ENCODE measurements at regions not wholly inside any gene's neighbourhood (a gene's known extent, or its start where the extent isn't known, plus 50 kb on each side); places are given as distances from the start of the nearest gene placed in this dataset.

DNA sequence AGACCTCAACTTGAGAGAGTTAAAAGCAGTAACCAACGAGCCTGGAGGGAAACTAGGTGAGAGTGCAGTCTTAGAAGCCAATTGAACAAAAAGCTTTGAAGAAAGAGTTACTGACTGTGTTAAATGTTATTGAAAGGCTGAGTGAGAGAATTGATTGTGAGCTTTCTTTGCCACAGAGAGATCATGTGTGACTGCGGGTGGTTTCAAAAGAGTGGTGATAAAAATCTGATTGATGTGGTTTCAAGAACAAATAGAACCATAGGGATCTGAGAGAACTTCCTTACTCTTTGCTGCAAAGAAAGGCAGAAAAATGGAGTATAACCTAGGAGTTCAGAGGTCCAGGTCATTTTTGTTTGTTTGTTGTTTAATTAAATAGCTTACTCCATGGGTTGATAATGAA is 759.9 kb upstream of the ALCAM start:
- Histone ChIP-seq H3K9me3 (no peaks in the 10 kb centered on the region), H3K4me1 (no peaks in the 10 kb centered on the region), H3K4me3 (ENCODE audit: low read depth, low read length) (no peak overlapping the region), H3K27me3 (replicated peaks; ENCODE audit: control insufficient read depth, insufficient read depth, low read length) (no peaks in the 10 kb centered on the region), H3K36me3 (ENCODE audit: control insufficient read depth, insufficient read depth, low read length) (no peaks in the 10 kb centered on the region)
- no peaks in the 10 kb centered on the region for H3K36me3 Mint-ChIP-seq (ENCODE audit: insufficient read depth, unreplicated experiment)
- no peak overlapping the region for H3K4me3 Mint-ChIP-seq (ENCODE audit: unreplicated experiment)
- peak in 1 of 2 experiments; percentile 1 for DNase-seq
- intact Hi-C loops (cut with micrococcal nuclease; ENCODE audit: unreplicated experiment): no loop called here
- TF ChIP-seq CTCF (IDR thresholded peaks at IDR 0.05; ENCODE audit: insufficient read depth in 1 of 2, low read depth in 1 of 2, low read length in 1 of 2, severe bottlenecking in 1 of 2, unreplicated experiment in 1 of 2): no peak
- H3K9me3 Mint-ChIP-seq (ENCODE audit: unreplicated experiment): no peaks in the 10 kb centered on the region
- no TSS peak for BruUV-seq (replicated peaks)
- CTCF ChIA-PET: no interaction called here
- peaks cover 5% of the 10 kb centered on the region for H3K4me1 Mint-ChIP-seq (ENCODE audit: low read depth, unreplicated experiment)
- POLR2A ChIA-PET: no interaction called here
- no peak overlapping the region for H3K27ac Mint-ChIP-seq (ENCODE audit: unreplicated experiment)
- no peaks in the 10 kb centered on the region for H3K27me3 Mint-ChIP-seq (ENCODE audit: insufficient read depth, unreplicated experiment)

- no TSS peak for BruUV-seq (replicated peaks)
Observed at GRCh38 chr3:104610730-104611652, 755.7 kb upstream of the ALCAM start.

DNA sequence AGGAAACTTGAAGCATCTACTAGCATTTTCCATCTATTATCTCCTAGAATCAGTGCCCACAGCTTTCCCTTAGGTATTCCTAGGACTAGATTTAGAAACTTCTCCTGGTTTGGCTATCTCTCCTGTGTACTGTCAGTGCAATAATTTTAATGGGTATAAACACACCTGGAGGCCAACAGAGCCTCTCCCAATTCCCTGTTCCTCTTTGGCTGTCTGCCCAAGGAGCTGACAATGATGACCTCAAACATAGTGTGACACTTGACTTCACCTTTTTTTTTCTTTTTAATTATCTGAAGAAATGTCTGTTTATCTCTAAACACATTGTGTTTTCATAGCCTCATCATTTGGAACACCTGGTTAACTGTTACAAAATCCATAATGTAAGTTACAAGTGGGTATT is 754.5 kb upstream of the ALCAM start:
- no peak for TF ChIP-seq CTCF (IDR thresholded peaks at IDR 0.05; ENCODE audit: insufficient read depth in 1 of 2, low read depth in 1 of 2, low read length in 1 of 2, severe bottlenecking in 1 of 2, unreplicated experiment in 1 of 2)
- no peak for DNase-seq
- no TSS peak for BruUV-seq (replicated peaks)
- Mint-ChIP-seq H3K36me3 (ENCODE audit: insufficient read depth, unreplicated experiment) (no peaks in the 10 kb centered on the region), H3K9me3 (ENCODE audit: unreplicated experiment) (no peaks in the 10 kb centered on the region), H3K4me1 (ENCODE audit: low read depth, unreplicated experiment) (peaks cover 5% of the 10 kb centered on the region), H3K27me3 (ENCODE audit: insufficient read depth, unreplicated experiment) (no peaks in the 10 kb centered on the region), H3K4me3 (ENCODE audit: unreplicated experiment) (no peak overlapping the region), H3K27ac (ENCODE audit: unreplicated experiment) (no peak overlapping the region)
- Histone ChIP-seq H3K4me3 (ENCODE audit: low read depth, low read length) (no peak overlapping the region), H3K27me3 (replicated peaks; ENCODE audit: control insufficient read depth, insufficient read depth, low read length) (no peaks in the 10 kb centered on the region), H3K9me3 (no peaks in the 10 kb centered on the region), H3K4me1 (no peaks in the 10 kb centered on the region), H3K36me3 (ENCODE audit: control insufficient read depth, insufficient read depth, low read length) (no peaks in the 10 kb centered on the region)
- ChIA-PET CTCF (no interaction called here), POLR2A (no interaction called here)
- intact Hi-C loops (cut with micrococcal nuclease; ENCODE audit: unreplicated experiment): no loop called here

More at GRCh38 chr3:104610730-104611652, 755.7 kb upstream of the ALCAM start:
- no peaks in the 10 kb centered on the region for H3K4me1 ChIP-seq
- TF ChIP-seq CTCF (IDR thresholded peaks at IDR 0.05; ENCODE audit: insufficient read depth in 1 of 2, low read depth in 1 of 2, low read length in 1 of 2, severe bottlenecking in 1 of 2, unreplicated experiment in 1 of 2): no peak
- Mint-ChIP-seq H3K36me3 (ENCODE audit: insufficient read depth, unreplicated experiment) (no peaks in the 10 kb centered on the region), H3K4me3 (ENCODE audit: unreplicated experiment) (no peak overlapping the region), H3K4me1 (ENCODE audit: low read depth, unreplicated experiment) (peaks cover 5% of the 10 kb centered on the region), H3K27ac (ENCODE audit: unreplicated experiment) (no peak overlapping the region), H3K27me3 (ENCODE audit: insufficient read depth, unreplicated experiment) (no peaks in the 10 kb centered on the region), H3K9me3 (ENCODE audit: unreplicated experiment) (no peaks in the 10 kb centered on the region)
- DNase-seq: no peak
- POLR2A ChIA-PET: no interaction called here
- intact Hi-C loops (cut with micrococcal nuclease; ENCODE audit: unreplicated experiment): no loop called here
- no peak overlapping the region for H3K4me3 ChIP-seq (ENCODE audit: low read depth, low read length)
- H3K9me3 ChIP-seq: no peaks in the 10 kb centered on the region
- CTCF ChIA-PET: no interaction called here
- H3K27me3 ChIP-seq (replicated peaks; ENCODE audit: control insufficient read depth, insufficient read depth, low read length): no peaks in the 10 kb centered on the region
- no peaks in the 10 kb centered on the region for H3K36me3 ChIP-seq (ENCODE audit: control insufficient read depth, insufficient read depth, low read length)

Measured in Caco-2 (cell line).